ENCODE measurements at regions not wholly inside any gene's neighbourhood (a gene's known extent, or its start where the extent isn't known, plus 50 kb on each side); places are given as distances from the start of the nearest gene placed in this dataset.
"Not testable (repeated sequence)": the region's sequence is repeated elsewhere in the genome, so short reads cannot be mapped to it uniquely, and the experiment has no call there.

GRCh38 chr9:124126648-124127646, 115.4 kb downstream of the LHX2 start:
- peak; percentile 67 for DNase-seq

- no peak for DNase-seq
These were observed 117.1 kb downstream of the LHX2 start for GRCh38 chr9:124128568-124129166.

GRCh38 chr9:124130277-124131075, 118.9 kb downstream of the LHX2 start:
- no peak for DNase-seq

- DNase-seq = not testable (repeated sequence)
These were observed 120.0 kb downstream of the LHX2 start for GRCh38 chr9:124131518-124131917.

GRCh38 chr9:124132671-124133147, 121.1 kb downstream of the LHX2 start:
- DNase-seq = no peak

GRCh38 chr9:124133727-124134126, 122.2 kb downstream of the LHX2 start:
- DNase-seq = no peak

GRCh38 chr9:124134526-124134925, 123.0 kb downstream of the LHX2 start:
- no peak for DNase-seq

GRCh38 chr9:124135813-124136365, 121.9 kb upstream of the NEK6 start:
- no peak for DNase-seq

GRCh38 chr9:124137009-124137943, 120.5 kb upstream of the NEK6 start:
- no peak for DNase-seq

- no peak for DNase-seq
These were observed 119.8 kb upstream of the NEK6 start for GRCh38 chr9:124137944-124138335.

- no peak for DNase-seq
These were observed 118.7 kb upstream of the NEK6 start for GRCh38 chr9:124139001-124139400.

GRCh38 chr9:124140941-124141568, 116.7 kb upstream of the NEK6 start:
- no peak for DNase-seq

- DNase-seq = not testable (repeated sequence)
These were observed 113.1 kb upstream of the NEK6 start for GRCh38 chr9:124144561-124145123.

- no peak for DNase-seq
These were observed 111.7 kb upstream of the NEK6 start for GRCh38 chr9:124146031-124146561.

GRCh38 chr9:124149992-124150391, 107.8 kb upstream of the NEK6 start:
- no peak for DNase-seq

GRCh38 chr9:124163760-124164255, 93.9 kb upstream of the NEK6 start:
- no peak for DNase-seq

GRCh38 chr9:124164811-124165210, 92.9 kb upstream of the NEK6 start:
- DNase-seq = no peak

GRCh38 chr9:124174433-124174832, 83.3 kb upstream of the NEK6 start:
- DNase-seq = no peak

GRCh38 chr9:124177522-124177921, 80.2 kb upstream of the NEK6 start:
- not testable (repeated sequence) for DNase-seq
